ENCODE measurements at regions not wholly inside any gene's neighbourhood (a gene's known extent, or its start where the extent isn't known, plus 50 kb on each side); places are given as distances from the start of the nearest gene placed in this dataset.

- TF ChIP-seq ZNF549 (tag by site-specific recombination; IDR thresholded peaks at IDR 0.05): no peak
- no peak for TF ChIP-seq ZNF658 (tag by site-specific recombination; IDR thresholded peaks at IDR 0.05)
- no peak for TF ChIP-seq CTCF (tag by site-specific recombination; IDR thresholded peaks at IDR 0.05)
- TF ChIP-seq ZNF24 (tag by site-specific recombination; IDR thresholded peaks at IDR 0.05): no peak
- TF ChIP-seq KLF16 (tag by site-specific recombination; IDR thresholded peaks at IDR 0.05): no peak
- TF ChIP-seq, protein P1, sequence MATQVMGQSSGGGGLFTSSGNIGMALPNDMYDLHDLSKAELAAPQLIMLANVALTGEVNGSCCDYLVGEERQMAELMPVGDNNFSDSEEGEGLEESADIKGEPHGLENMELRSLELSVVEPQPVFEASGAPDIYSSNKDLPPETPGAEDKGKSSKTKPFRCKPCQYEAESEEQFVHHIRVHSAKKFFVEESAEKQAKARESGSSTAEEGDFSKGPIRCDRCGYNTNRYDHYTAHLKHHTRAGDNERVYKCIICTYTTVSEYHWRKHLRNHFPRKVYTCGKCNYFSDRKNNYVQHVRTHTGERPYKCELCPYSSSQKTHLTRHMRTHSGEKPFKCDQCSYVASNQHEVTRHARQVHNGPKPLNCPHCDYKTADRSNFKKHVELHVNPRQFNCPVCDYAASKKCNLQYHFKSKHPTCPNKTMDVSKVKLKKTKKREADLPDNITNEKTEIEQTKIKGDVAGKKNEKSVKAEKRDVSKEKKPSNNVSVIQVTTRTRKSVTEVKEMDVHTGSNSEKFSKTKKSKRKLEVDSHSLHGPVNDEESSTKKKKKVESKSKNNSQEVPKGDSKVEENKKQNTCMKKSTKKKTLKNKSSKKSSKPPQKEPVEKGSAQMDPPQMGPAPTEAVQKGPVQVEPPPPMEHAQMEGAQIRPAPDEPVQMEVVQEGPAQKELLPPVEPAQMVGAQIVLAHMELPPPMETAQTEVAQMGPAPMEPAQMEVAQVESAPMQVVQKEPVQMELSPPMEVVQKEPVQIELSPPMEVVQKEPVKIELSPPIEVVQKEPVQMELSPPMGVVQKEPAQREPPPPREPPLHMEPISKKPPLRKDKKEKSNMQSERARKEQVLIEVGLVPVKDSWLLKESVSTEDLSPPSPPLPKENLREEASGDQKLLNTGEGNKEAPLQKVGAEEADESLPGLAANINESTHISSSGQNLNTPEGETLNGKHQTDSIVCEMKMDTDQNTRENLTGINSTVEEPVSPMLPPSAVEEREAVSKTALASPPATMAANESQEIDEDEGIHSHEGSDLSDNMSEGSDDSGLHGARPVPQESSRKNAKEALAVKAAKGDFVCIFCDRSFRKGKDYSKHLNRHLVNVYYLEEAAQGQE (tag by site-specific recombination; IDR thresholded peaks at IDR 0.05): no peak
- TF ChIP-seq HOXA7 (CRISPR knock-in tag; IDR thresholded peaks at IDR 0.05; ENCODE audit: borderline replicate concordance): no peak
- TF ChIP-seq RBAK (tag by site-specific recombination; IDR thresholded peaks at IDR 0.05): no peak
- no peak for TF ChIP-seq YY1 (tag by site-specific recombination; IDR thresholded peaks at IDR 0.05)
- no peak for TF ChIP-seq PRDM1 (tag by site-specific recombination; IDR thresholded peaks at IDR 0.05)
- TF ChIP-seq ZNF174 (tag by site-specific recombination; IDR thresholded peaks at IDR 0.05): no peak
- TF ChIP-seq ZNF692 (tag by site-specific recombination; IDR thresholded peaks at IDR 0.05): no peak
- TF ChIP-seq ZNF121 (tag by site-specific recombination; IDR thresholded peaks at IDR 0.05): no peak
- no peak for TF ChIP-seq ZBTB49 (tag by site-specific recombination; IDR thresholded peaks at IDR 0.05; ENCODE audit: low read depth)
Measured at GRCh38 chr10:4383651-4384098, 442.3 kb upstream of the AKR1E2 start.
